K562 (cell line): ENCODE measurements at regions not wholly inside any gene's neighbourhood (a gene's known extent, or its start where the extent isn't known, plus 50 kb on each side); places are given as distances from the start of the nearest gene placed in this dataset.
A peak's percentile ranks its signal among the peaks of the same experiment; 100 is the strongest.

Source experiments
- CTCF ChIP-seq, 3 experiments: IDR thresholded peaks in 2 of 3; conservative IDR thresholded peaks in 1 of 3; 2 replicates each; pipeline ENCODE4 v1.5.1; 2011 to 2012; ENCODE audit warnings: low read length in 3 of 3, mild to moderate bottlenecking in 3 of 3, control low read depth in 2 of 3, improper control_type of control experiment in 1 of 3, inconsistent platforms in 1 of 3, low read depth in 1 of 3, mixed read lengths in 1 of 3, moderate library complexity in 1 of 3; ENCODE audit not compliant: insufficient read depth in 2 of 3
- GATAD2A ChIP-seq: fragments of 450-650 bp; IDR thresholded peaks from 2 replicates; pipeline ENCODE4 v1.6.1; 2017
- KAT7 ChIP-seq: sonication (generic); formaldehyde crosslinking; IDR thresholded peaks from 2 replicates; pipeline ENCODE4 v1.8.0; 2022; ENCODE audit warnings: missing genetic modification reagents, mild to moderate bottlenecking, borderline replicate concordance
- NFATC3 ChIP-seq: fragments of 450-650 bp; IDR thresholded peaks from 2 replicates; pipeline ENCODE4 v1.6.1; 2017; ENCODE audit warnings: mild to moderate bottlenecking
- REST ChIP-seq, 2 experiments: fragments of 450-650 bp; formaldehyde crosslinking in 1 of 2; IDR thresholded peaks; 2 replicates each; pipeline versions ENCODE4 v1.4.0 to v1.6.1; 2014 to 2020; ENCODE audit warnings: mild to moderate bottlenecking in 2 of 2, borderline replicate concordance in 1 of 2, low read depth in 1 of 2
- SMC3 ChIP-seq: conservative IDR thresholded peaks from 2 replicates; pipeline ENCODE4 v1.6.1; 2011; ENCODE audit warnings: low read depth, low read length, improper control_type of control experiment; ENCODE audit not compliant: insufficient read depth
- SRSF3 ChIP-seq: fragments of 200-400 bp; formaldehyde crosslinking; IDR thresholded peaks from 2 replicates; pipeline ENCODE4 v1.6.1; 2016; ENCODE audit warnings: mild to moderate bottlenecking, low read length, moderate library complexity; ENCODE audit not compliant: insufficient read depth

- no peak for TF ChIP-seq REST (IDR thresholded peaks at IDR 0.05; ENCODE audit: borderline replicate concordance)
- no peak for TF ChIP-seq REST (CRISPR knock-in tag; IDR thresholded peaks at IDR 0.05; ENCODE audit: low read depth)
- 0 out of 2 replicates have a peak, but pooled peaks have one; percentile 12 for TF ChIP-seq SMC3
- TF ChIP-seq CTCF (IDR thresholded peaks at IDR 0.05 in 2 of 3, conservative IDR thresholded peaks at IDR 0.05 in 1 of 3; ENCODE audit: insufficient read depth in 2 of 3, low read depth in 1 of 3, low read length in 3 of 3): peak; percentile 23 to 45 (median 34); a peak in 3 of 6 replicates
- no peak for TF ChIP-seq SRSF3
- no peak for TF ChIP-seq GATAD2A
- TF ChIP-seq KAT7 (CRISPR knock-in tag): no peak
- TF ChIP-seq NFATC3: no peak
Measured at GRCh38 chr7:423312-424260, 96.1 kb downstream of the PDGFA start (continued).
